Mucosa of gallbladder (tissue), 1 donor: ENCODE measurements at regions not wholly inside any gene's neighbourhood (a gene's known extent, or its start where the extent isn't known, plus 50 kb on each side); places are given as distances from the start of the nearest gene placed in this dataset.

Source experiments
- DNase-seq: peaks from one replicate; pipeline ENCODE4 v3.0.0-alpha.2; 2020; ENCODE audit warnings: low spot score
- donor health status: DM: no; HTN: no; CAD: no.

DNA sequence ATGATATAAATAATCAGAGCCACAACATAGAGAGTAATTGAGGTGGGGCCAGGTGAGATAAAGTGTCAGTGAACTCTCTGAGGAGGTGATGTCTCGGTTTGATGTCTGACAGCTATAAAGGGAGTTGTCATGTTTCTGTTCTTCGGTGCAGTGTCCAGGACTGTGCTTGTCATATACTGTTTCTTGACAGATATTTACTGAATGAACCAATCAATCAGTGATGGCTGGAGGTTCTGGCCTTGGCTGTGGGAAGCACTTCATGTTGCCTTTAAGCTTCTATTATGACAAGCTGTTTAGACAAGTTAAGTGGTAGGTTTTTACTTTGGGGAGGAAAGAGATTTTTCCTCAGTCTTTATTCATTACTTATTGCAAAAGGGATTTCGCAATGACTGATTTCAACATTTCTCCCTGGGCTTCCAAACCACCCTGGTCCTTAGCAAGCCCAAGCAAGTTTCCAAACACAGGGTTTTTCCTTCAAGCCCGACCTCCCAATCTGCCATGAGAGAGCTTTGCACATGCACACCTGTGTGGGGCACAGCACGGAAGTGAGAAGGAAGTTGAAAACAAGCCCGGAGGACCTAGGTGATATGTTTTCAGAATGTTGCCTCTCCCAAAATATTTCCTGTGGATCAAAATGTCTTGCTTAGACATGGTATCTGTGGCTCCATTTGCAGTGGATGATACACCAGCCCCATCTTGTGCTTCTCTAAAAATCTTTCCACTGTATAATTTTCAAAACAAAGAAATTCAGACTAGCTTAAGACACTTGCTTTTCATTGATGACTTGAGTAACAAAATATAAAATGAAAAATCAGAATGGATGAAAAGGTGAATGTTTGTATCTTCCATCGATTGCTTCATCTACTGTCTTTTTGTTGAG, 567.3 kb upstream of the BTBD3 start:
- no peak for DNase-seq

DNA sequence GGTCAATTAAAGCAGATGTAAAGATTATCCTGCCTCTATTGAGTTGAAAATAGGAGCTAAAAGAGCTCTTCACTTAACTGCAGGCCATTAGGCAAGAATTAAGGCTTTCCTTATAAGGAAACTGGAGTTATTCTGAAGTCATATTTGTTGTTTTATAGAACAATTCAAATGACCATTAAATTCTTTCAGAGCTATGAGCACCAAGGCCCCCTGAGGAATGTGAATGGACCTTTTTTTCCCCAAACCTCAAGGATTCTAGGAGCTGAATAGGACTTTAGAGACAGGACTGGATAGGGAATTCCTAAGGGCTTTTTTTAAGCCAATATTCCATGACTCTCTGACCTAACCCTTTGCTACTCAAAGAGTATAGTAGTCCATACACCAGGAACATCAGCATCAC, 565.7 kb upstream of the BTBD3 start:
- DNase-seq = no peak

GRCh38 chr20:11354846-11355245, 562.8 kb upstream of the BTBD3 start:
- no peak for DNase-seq

DNA sequence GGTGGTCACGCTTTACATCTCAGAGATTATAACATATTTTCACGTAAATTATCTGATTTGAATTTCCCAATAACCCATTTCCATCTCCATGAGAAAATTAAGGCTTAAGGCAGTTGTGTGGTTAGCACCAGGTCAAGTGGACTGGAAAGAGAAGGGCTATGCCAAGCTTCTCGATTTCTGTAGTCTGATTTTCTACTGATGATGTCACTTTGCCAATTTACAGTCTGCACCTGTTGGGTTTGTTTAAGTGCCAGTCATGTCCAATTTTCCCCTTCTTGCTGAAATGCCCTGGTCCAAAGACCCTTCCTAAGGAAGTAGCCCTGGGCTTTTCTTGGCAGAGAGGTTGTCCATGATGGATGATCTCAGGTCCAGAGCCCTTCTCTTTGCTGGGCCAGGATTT, 562.3 kb upstream of the BTBD3 start:
- DNase-seq = no peak

- DNase-seq = no peak
Observed at GRCh38 chr20:11356061-11356460, 561.6 kb upstream of the BTBD3 start.

DNA sequence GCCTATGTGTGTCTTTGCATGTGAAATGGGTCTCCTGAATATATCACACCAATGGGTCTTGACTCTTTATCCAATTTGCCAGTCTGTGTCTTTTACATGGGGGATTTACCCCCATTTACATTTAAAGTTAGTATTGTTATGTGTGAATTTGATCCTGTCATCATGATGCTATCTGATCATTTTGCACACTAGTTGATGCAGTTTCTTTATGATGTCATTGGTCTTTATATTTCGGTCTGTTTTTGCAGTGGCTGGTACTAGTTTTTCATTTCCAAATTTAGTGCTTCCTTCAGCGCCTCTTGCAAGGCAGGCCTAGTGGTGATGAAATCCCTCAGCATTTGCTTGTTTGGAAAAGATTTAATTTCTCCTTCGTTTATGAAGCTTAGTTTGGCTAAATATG, 555.2 kb upstream of the BTBD3 start:
- DNase-seq = no peak

- DNase-seq = no peak
Observed at GRCh38 chr20:11364736-11365135, 553.0 kb upstream of the BTBD3 start.

GRCh38 chr20:11366660-11367059, 551.0 kb upstream of the BTBD3 start:
- no peak for DNase-seq

GRCh38 chr20:11368499-11368898, 549.2 kb upstream of the BTBD3 start:
- DNase-seq = no peak

DNA sequence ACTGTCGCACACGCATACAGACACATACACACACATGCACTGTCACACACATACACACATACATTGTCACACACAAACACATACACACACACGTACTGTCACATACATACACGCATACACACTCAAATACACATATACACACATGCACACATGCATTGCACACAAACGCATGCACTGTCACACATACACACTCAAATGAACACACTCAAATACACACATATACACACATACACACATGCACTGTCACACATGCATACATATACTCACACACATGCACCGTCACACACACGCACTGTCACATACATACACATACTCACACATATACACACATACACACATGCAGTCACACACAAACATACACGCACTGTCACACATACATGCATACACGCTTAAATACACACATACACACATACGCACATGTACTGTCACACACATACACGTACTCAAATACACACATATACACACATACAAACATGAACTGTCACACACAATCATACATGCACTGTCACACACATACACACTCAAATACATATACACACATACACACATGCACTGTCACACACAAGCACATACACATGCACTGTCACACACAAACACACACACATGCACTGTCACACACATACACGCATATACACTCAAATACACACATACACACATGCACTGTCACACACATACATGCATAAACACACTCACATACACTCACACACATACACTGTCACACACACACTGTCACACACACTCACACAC, 548.6 kb upstream of the BTBD3 start:
- DNase-seq = no peak

DNA sequence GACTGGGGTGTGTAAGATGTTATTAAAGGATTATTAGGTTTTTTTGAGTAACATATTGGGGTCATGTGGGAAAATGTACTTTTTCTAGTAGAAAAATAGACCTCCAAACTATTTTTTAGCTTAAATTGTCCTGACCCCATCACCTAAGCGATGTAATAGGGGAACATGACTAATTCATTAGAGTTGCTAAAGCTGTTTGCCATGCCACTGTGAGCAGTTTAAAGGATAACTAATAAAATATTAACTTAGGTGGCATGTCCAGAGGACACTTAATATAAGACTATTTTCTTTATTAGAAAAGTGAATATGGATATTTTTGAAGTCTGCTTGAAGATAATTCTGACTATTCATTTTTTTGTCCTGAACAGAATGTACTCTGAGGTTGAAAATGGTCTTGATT, 545.9 kb upstream of the BTBD3 start:
- DNase-seq = no peak

- DNase-seq = no peak
Observed at GRCh38 chr20:11372876-11373790, 544.6 kb upstream of the BTBD3 start.

DNA sequence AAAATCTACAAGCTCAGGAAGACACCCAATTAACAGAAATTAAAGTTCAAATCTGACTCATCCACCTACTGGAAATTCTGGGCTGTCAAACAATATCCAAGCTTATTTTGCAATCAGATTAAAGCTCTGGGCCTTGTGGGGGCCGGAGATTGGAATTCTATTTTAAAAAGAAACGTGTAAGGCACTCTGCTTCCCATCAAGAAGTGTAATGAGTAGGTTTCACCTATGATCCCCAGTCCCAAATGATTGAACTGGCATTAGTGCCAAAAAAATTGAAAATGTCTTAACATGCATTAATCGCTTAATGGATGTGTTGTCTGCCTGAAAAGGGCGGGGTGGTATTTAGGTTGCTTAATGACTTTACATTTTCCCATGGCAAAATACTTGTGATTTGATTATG, 542.4 kb upstream of the BTBD3 start:
- no peak for DNase-seq

DNA sequence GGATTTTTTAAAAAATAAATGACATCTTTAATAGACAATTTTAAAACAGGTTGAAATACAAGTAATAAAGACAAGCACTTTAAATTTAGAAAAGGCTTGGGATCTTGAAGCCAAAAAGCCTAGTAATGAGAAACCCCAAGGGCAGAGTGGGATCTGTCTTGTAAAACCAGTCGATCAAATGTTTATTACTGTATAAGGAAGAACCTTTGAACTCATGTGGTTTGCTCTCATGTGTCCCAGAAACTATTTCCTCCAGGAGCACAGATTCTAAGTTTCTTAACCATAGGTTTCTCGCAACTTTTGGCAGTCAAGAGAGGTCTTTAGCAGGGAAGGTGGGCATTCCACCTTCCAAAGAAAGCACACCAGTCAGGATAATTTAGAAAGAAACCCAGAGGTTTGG, 541.7 kb upstream of the BTBD3 start:
- DNase-seq = no peak

DNA sequence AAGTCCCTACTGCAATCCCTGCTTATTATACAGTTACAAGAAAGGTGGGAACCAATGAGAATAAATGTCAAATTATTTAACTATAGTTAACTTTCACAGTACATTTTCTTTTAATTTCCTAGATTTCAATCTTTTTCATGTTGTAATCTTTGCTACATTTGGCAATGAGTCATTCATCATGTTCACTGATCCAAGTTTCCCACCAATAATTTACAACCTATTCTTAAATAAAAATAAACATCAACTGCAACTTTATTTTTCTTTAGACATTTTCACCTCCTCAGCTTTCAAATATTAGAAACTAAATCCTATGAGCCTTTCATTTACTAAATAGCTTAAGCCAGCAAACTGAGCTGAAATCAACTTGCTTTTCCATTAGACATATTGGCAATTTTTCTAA, 541.3 kb upstream of the BTBD3 start:
- DNase-seq = no peak

GRCh38 chr20:11376998-11377397, 540.7 kb upstream of the BTBD3 start:
- no peak for DNase-seq

- no peak for DNase-seq
Observed at GRCh38 chr20:11377761-11378160, 539.9 kb upstream of the BTBD3 start.

GRCh38 chr20:11378252-11378651, 539.4 kb upstream of the BTBD3 start:
- no peak for DNase-seq

DNA sequence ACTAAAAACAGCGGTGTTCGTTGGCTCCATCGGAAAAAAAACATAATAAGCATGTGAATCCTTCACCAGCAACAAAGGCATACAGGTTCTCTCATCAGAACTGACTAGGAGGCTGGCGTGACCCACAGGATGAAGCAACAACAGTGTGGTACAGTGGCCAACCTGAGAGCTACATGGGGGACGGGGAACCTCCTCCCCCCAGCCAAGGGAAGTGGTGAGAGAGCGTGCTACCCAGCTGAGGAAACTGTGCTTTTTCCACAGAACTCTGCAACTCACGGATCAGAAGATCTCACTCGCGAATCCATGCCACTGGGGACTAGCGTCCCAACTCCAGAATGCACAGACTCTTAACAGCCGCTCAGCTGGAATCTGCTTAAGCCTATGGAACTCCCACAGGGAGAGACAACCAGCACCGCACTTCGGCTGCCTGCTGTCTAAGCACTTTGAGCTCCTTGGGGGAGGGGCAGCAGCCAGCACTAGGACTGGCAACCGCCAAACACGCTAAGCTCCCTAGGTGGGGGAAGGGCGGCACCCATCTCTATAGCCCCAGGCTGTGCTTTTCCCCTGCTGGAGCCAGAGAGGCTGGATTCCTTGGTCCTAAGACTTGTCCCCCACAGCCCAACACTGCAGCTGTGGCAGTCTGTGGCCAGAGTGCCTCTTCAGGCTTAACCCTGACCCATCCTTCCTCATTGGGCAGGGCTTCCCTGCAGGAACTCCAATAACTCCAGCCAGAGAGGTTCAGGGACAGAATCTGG, 538.3 kb upstream of the BTBD3 start:
- no peak for DNase-seq

- DNase-seq = no peak
Observed at GRCh38 chr20:11380283-11380682, 537.4 kb upstream of the BTBD3 start.

DNA sequence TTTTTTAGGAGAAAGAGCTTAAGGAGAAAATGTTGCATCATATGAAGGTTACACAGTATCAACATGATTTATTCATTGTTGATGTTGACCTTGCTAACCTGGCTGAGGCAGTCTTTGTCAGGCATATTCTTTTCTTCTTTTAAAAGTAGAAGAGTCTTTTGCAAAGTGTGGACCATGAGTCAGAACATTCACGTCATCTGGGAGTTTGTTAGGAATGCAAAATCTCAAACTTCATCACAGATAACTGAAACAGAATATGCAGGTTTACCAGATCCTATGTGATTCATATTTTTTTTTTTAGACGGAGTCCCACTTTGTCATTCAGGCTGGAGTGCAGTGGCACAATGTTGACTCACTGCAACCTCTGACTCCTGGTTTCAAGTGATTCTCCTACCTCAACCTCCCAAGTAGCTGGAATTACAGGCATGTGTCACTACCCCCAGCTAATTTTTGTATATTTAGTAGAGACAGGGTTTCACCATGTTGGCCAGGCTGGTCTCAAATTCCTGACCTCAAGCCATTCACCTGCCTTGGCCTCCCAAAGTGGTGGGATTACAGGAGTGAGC, 530.4 kb upstream of the BTBD3 start:
- no peak for DNase-seq
